GM12878 (cell line): ENCODE measurements at regions not wholly inside any gene's neighbourhood (a gene's known extent, or its start where the extent isn't known, plus 50 kb on each side); places are given as distances from the start of the nearest gene placed in this dataset.

Experiments
- ATAC-seq: fragments of 200-7000 bp; cut with Tn5 transposase; 3 replicates; pipeline ENCODE4 v1.9.1; 2020; ENCODE audit warnings: mild to moderate bottlenecking, moderate library complexity
- BruUV-seq: library from RNA; stranded (reverse); fragments of 400-500 nt; replicated peaks from 2 replicates; lab custom pipeline; 2021; lab: Mats Ljungman, UMichigan
- CTCF ChIA-PET: fragments of 300-600 bp; sonication (Branson Sonifier 250); formaldehyde crosslinking; extraction: SDS; loops from one replicate; lab custom pipeline; 2021; ENCODE audit warnings: inconsistent platforms; lab: Yijun Ruan, JAX
- POLR2A ChIA-PET: fragments of 350-600 bp; formaldehyde crosslinking; extraction: SDS; loops from one replicate; lab custom pipeline; 2021; ENCODE audit warnings: inconsistent platforms; lab: Charles Lee
- RAD21 ChIA-PET: fragments of 300-600 bp; sonication (Branson Sonifier 250); formaldehyde crosslinking; loops from one replicate; lab custom pipeline; 2023; ENCODE audit warnings: antibody characterized with exemption; ENCODE audit not compliant: unreplicated experiment; lab: Charles Lee
- SMC1A ChIA-PET: fragments of 300-600 bp; sonication (Branson Sonifier 250); formaldehyde crosslinking; loops from one replicate; lab custom pipeline; 2023; ENCODE audit not compliant: unreplicated experiment, uncharacterized antibody; lab: Charles Lee
- DNase-seq: peaks from one replicate; pipeline ENCODE4 v3.0.0-alpha.2; 2011; ENCODE audit warnings: low read depth, low spot score
- FAIRE-seq: peaks from 3 replicates; lab custom pipeline; 2011; peaks lifted over from hg19 to GRCh38; lab: Jason Lieb, UNC
- H2AFZ ChIP-seq: 2 replicates; pipeline ENCODE4 v1.6.0; 2011; ENCODE audit warnings: low read depth, low read length, control low read depth; ENCODE audit not compliant: control insufficient read depth
- H3K27ac ChIP-seq: 2 replicates; pipeline ENCODE4 v1.5.1; 2011; ENCODE audit warnings: control low read depth; ENCODE audit not compliant: control insufficient read depth, insufficient read depth
- H3K27me3 ChIP-seq, 2 experiments: replicated peaks in 1 of 2; 2 replicates each; pipeline versions ENCODE4 v1.6.0 to v1.6.1; 2011; ENCODE audit warnings: low read length in 1 of 2; ENCODE audit not compliant: control insufficient read depth in 2 of 2, insufficient read depth in 2 of 2
- H3K36me3 ChIP-seq, 2 experiments: 2 replicates each; pipeline ENCODE4 v1.5.1; 2011; ENCODE audit warnings: low read length in 1 of 2; ENCODE audit not compliant: control insufficient read depth in 2 of 2, insufficient read depth in 2 of 2
- H3K4me1 ChIP-seq: 2 replicates; pipeline ENCODE4 v1.6.1; 2011; ENCODE audit warnings: mild to moderate bottlenecking, low read length, moderate library complexity, mixed read lengths; ENCODE audit not compliant: control insufficient read depth, insufficient read depth
- H3K4me2 ChIP-seq: 2 replicates; pipeline ENCODE4 v1.6.0; 2011; ENCODE audit warnings: control low read depth; ENCODE audit not compliant: control insufficient read depth, insufficient read depth
- H3K4me3 ChIP-seq: fragments of 200-600 bp; sonication (generic); 2 replicates; pipeline ENCODE4 v1.5.1; 2016
- H3K79me2 ChIP-seq: 2 replicates; pipeline ENCODE4 v1.6.0; 2011; ENCODE audit warnings: low read length; ENCODE audit not compliant: control insufficient read depth, insufficient read depth
- H3K9ac ChIP-seq: 2 replicates; pipeline ENCODE4 v1.8.0; 2011; ENCODE audit warnings: low read length, control low read depth, mixed read lengths; ENCODE audit not compliant: control insufficient read depth, insufficient read depth
- H3K9me3 ChIP-seq: replicated peaks from 3 replicates; pipeline ENCODE4 v1.5.1; 2011; ENCODE audit warnings: mild to moderate bottlenecking, low read length; ENCODE audit not compliant: control insufficient read depth, insufficient read depth
- H4K20me1 ChIP-seq: 2 replicates; pipeline ENCODE4 v1.6.0; 2011; ENCODE audit not compliant: control insufficient read depth, insufficient read depth
- FOXK2 ChIP-seq: fragments of 450-650 bp; IDR thresholded peaks from 2 replicates; pipeline ENCODE4 v1.6.1; 2017; ENCODE audit warnings: mild to moderate bottlenecking, moderate library complexity
- HDAC2 ChIP-seq: fragments of 200-600 bp; sonication (generic); IDR thresholded peaks from 2 replicates; pipeline ENCODE4 v1.6.1; 2017
- PAX5 ChIP-seq: IDR thresholded peaks from 2 replicates; pipeline ENCODE4 v1.6.1; 2011; ENCODE audit warnings: low read depth, low read length, borderline replicate concordance
- YBX1 ChIP-seq: fragments of 450-650 bp; IDR thresholded peaks from 2 replicates; pipeline ENCODE4 v1.6.1; 2016; ENCODE audit warnings: antibody characterized with exemption
- ZBED1 ChIP-seq: IDR thresholded peaks from 2 replicates; pipeline ENCODE4 v1.6.1; 2016; ENCODE audit warnings: borderline replicate concordance
- ZSCAN29 ChIP-seq: fragments of 450-650 bp; IDR thresholded peaks from 2 replicates; pipeline ENCODE4 v1.6.1; 2017; ENCODE audit warnings: mild to moderate bottlenecking, moderate library complexity
- WGBS: methylation state at CpG from one replicate; pipeline ENCODE4 v1.1.6; 2016; ENCODE audit warnings: low lambda C conversion rate; ENCODE audit not compliant: insufficient replicate concordance, insufficient coverage; ENCODE audit errors: missing lambda C conversion rate; 5-methylcytosine and 5-hydroxymethylcytosine counted together
- in situ Hi-C: fragments of 300-500 bp; cut with MboI; formaldehyde crosslinking; loops from 9 replicates; pipeline ENCODE4 v1.14.3; 2018; ENCODE audit warnings: mixed read lengths
- intact Hi-C: fragments of 100-400 bp; cut with micrococcal nuclease; formaldehyde crosslinking; loops from one replicate; pipeline ENCODE4 v1.14.2; 2022; ENCODE audit not compliant: unreplicated experiment
- TF ChIP-seq, protein P1 (sequence below): IDR thresholded peaks from 2 replicates; pipeline ENCODE4 v1.6.1; 2011; ENCODE audit warnings: mild to moderate bottlenecking, low read depth, low read length, moderate library complexity; ENCODE audit not compliant: insufficient replicate concordance
- TF ChIP-seq, protein P2 (sequence below): fragments of 450-650 bp; IDR thresholded peaks from 2 replicates; pipeline ENCODE4 v1.6.1; 2017; ENCODE audit warnings: mild to moderate bottlenecking, moderate library complexity
- TF ChIP-seq, protein P3 (sequence below): fragments of 450-650 bp; IDR thresholded peaks from 2 replicates; pipeline ENCODE4 v1.6.1; 2018; ENCODE audit warnings: mild to moderate bottlenecking, low read depth, moderate library complexity; ENCODE audit not compliant: partially characterized antibody

DNA sequence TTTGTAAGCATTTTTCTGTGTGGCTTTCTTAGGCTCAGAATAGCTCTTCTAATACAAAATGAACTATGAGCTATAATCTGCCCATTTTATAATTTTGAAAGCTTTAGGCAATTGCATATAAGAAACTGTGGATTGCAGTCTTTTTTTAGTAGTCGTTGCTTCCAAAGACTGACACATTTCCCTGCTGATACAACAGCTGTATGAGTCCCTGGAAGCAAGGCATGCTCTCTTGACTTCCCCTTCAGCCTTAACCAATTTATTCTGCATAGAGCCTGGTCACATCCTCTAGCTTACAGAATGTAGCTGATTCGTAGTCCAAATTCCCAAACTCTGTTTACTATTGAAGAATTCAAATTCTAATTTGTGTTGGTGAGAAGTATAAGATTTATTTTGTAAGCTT lies 155.3 kb upstream of the EYA4 start (continued):
- TF ChIP-seq ZSCAN29 (no peak), ZBED1 (no peak), PAX5 (no peak), FOXK2 (no peak)
- TF ChIP-seq, protein P1, sequence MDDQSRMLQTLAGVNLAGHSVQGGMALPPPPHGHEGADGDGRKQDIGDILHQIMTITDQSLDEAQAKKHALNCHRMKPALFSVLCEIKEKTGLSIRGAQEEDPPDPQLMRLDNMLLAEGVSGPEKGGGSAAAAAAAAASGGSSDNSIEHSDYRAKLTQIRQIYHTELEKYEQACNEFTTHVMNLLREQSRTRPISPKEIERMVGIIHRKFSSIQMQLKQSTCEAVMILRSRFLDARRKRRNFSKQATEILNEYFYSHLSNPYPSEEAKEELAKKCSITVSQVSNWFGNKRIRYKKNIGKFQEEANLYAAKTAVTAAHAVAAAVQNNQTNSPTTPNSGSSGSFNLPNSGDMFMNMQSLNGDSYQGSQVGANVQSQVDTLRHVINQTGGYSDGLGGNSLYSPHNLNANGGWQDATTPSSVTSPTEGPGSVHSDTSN: no peak
- TF ChIP-seq, protein P2, sequence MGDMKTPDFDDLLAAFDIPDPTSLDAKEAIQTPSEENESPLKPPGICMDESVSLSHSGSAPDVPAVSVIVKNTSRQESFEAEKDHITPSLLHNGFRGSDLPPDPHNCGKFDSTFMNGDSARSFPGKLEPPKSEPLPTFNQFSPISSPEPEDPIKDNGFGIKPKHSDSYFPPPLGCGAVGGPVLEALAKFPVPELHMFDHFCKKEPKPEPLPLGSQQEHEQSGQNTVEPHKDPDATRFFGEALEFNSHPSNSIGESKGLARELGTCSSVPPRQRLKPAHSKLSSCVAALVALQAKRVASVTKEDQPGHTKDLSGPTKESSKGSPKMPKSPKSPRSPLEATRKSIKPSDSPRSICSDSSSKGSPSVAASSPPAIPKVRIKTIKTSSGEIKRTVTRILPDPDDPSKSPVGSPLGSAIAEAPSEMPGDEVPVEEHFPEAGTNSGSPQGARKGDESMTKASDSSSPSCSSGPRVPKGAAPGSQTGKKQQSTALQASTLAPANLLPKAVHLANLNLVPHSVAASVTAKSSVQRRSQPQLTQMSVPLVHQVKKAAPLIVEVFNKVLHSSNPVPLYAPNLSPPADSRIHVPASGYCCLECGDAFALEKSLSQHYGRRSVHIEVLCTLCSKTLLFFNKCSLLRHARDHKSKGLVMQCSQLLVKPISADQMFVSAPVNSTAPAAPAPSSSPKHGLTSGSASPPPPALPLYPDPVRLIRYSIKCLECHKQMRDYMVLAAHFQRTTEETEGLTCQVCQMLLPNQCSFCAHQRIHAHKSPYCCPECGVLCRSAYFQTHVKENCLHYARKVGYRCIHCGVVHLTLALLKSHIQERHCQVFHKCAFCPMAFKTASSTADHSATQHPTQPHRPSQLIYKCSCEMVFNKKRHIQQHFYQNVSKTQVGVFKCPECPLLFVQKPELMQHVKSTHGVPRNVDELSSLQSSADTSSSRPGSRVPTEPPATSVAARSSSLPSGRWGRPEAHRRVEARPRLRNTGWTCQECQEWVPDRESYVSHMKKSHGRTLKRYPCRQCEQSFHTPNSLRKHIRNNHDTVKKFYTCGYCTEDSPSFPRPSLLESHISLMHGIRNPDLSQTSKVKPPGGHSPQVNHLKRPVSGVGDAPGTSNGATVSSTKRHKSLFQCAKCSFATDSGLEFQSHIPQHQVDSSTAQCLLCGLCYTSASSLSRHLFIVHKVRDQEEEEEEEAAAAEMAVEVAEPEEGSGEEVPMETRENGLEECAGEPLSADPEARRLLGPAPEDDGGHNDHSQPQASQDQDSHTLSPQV: no peak

DNA sequence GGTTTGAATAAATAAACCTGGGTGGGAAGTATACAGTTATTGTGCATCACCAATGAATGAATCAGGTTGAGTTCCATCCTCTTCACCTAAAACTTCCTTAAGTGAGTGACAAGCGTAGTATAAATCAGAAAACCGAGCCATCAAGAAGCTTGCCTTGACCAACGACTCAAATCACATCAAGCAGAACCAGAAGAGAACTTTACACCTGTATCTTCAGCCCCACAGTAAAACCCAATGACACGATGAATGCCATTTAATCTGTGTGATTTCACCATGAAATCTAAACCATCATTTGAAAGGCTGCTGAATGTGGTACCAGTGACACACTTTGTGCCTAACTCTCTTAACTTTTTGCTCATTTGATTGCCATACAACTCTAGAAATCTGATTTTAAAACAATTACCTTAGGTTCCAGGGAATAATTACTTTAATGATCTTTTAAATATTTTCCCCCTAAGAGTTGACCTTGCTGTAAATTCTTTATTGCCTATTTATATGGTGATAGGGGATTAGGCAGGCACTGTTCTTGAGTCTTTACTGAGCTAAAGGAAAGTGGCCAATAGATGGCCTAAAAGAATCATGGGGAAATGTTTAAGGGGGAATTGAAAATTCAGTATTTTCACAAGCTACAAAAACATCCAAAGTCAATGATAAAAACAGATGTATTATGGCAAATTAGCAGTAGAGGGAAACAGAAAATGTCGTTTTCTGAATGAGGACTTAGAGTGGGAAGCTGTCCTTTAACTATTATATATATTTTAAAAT lies 152.0 kb upstream of the EYA4 start:
- no peak overlapping the region for H3K27ac ChIP-seq
- WGBS: 19% methylated on average over 5 of the region's 5 CpGs
- FAIRE-seq (no peak), DNase-seq (no peak), ATAC-seq (no peak)
- no peak overlapping the region for H3K9ac ChIP-seq
- ChIA-PET SMC1A (interaction anchor here (1.2 kb wide), 1 partner anchor 14 kb away, joined by 4 read pairs; no protein-coding TSS in a partner anchor), POLR2A (no interaction called here), CTCF (interaction anchor here (0.5 to 0.6 kb wide), 2 partner anchors 268 to 295 kb away, joined by 3 read pairs; no protein-coding TSS in a partner anchor), RAD21 (no interaction called here)
- BruUV-seq: no TSS peak
- no peaks in the 10 kb centered on the region for H3K4me1 ChIP-seq
- H3K4me3 ChIP-seq: no peak overlapping the region
- H3K36me3 ChIP-seq: no peaks in the 10 kb centered on the region
- H3K9me3 ChIP-seq: no peaks in the 10 kb centered on the region
- H3K4me2 ChIP-seq: no peak overlapping the region
- in situ Hi-C loops (no loop called here), intact Hi-C loops (no loop called here)
- no peaks in the 10 kb centered on the region for H3K79me2 ChIP-seq
- H2AFZ ChIP-seq: no peak overlapping the region
- H3K27me3 ChIP-seq: peaks cover 0 to 1% of the 10 kb centered on the region in 2 experiments; a peak in 1 of 4 replicates
- H4K20me1 ChIP-seq: no peaks in the 10 kb centered on the region
- TF ChIP-seq HDAC2: no peak
- TF ChIP-seq, protein P3, sequence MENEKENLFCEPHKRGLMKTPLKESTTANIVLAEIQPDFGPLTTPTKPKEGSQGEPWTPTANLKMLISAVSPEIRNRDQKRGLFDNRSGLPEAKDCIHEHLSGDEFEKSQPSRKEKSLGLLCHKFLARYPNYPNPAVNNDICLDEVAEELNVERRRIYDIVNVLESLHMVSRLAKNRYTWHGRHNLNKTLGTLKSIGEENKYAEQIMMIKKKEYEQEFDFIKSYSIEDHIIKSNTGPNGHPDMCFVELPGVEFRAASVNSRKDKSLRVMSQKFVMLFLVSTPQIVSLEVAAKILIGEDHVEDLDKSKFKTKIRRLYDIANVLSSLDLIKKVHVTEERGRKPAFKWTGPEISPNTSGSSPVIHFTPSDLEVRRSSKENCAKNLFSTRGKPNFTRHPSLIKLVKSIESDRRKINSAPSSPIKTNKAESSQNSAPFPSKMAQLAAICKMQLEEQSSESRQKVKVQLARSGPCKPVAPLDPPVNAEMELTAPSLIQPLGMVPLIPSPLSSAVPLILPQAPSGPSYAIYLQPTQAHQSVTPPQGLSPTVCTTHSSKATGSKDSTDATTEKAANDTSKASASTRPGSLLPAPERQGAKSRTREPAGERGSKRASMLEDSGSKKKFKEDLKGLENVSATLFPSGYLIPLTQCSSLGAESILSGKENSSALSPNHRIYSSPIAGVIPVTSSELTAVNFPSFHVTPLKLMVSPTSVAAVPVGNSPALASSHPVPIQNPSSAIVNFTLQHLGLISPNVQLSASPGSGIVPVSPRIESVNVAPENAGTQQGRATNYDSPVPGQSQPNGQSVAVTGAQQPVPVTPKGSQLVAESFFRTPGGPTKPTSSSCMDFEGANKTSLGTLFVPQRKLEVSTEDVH: no peak
- TF ChIP-seq YBX1: no peak
